ENCODE measurements at regions not wholly inside any gene's neighbourhood (a gene's known extent, or its start where the extent isn't known, plus 50 kb on each side); places are given as distances from the start of the nearest gene placed in this dataset.
"Not testable (repeated sequence)": the region's sequence is repeated elsewhere in the genome, so short reads cannot be mapped to it uniquely, and the experiment has no call there.

DNA sequence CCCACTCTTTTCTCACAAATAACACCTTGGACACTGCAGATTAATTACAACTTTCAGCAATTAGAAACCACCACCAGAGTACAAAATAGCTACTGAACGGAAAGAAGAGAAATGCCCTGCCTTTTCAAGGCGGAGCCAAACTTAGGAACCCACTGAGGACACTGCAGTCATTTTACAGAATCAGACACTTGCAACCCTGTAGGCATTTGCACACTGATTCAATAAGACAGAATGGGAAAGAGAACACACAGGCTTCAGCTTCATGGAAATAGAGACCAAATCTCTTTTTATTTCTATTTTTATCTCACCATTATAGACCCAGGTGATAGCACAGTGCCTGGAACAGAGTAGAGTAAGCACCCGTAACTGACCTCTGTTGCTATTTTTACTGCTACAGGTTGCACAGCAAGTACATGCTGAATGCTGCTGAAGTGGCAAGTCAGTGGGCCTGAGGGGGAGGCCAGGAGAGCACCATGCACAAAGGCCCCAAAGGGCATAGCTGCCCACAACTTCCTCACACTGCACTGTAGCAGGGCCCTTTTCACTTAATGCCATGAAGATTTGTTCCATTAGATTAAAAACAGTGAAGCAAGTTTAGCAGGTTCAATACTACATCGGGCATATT is 50.7 kb upstream of the EDARADD start:
- DNase-seq (ENCODE audit: low spot score), result no peak

DNA sequence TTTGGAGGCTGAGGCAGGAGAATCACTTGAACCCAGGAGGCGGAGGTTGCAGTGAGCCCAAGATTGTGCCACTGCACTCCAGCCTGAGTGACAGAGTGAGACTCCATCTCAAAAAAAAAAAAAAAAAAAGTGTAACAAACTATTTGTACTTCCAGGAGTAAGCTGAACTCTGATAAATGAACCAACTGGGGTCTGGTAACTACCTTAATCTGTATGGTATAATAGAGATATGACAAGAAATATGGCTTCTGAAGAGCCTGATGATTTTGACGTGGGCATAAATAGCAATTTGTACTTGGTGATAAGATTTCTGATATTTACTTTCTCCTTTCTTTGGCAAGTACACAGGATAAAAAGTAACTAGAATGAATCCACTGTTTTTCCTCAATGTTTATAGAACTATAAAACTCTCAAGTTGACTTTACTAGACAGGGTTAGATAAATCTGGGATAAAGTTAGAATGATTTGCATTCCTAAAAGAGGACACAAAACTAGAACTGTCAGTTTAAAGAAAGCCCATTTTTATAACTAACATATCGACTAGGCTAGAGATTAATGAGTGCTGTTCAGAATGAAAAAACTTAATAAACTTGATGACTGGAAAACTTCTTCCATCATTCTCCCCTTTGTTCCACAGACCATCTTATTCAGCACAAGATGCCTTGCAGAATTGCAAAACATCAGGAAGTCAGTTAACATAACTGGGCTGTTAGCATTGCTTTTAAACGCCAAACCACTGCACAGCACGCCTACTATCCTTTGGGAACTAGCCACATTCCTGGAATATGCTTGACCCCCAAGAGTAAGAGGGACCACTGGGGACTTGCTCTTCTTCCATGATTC is 51.5 kb upstream of the EDARADD start:
- no peak for DNase-seq (ENCODE audit: low spot score)

DNA sequence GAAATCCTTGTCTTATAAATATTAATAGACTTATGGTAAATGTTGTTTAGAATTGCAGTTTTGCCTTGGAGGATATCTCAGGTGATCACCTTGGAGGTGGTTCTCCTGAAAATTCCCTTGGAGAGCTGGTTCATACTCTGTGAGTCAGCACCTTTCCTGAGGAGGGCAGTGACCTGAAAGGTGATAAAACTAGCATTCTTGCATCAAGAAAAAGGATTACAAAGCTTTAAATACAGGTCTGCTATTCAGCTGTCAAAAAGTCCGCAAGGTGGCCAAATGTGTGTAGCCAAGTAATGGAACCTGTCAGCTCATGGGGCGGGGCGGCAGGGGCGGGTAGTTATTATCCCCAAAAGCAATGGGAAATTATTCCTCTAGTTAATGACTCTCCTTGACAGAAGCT is 52.8 kb upstream of the EDARADD start:
- no peak for DNase-seq (ENCODE audit: low spot score)

DNA sequence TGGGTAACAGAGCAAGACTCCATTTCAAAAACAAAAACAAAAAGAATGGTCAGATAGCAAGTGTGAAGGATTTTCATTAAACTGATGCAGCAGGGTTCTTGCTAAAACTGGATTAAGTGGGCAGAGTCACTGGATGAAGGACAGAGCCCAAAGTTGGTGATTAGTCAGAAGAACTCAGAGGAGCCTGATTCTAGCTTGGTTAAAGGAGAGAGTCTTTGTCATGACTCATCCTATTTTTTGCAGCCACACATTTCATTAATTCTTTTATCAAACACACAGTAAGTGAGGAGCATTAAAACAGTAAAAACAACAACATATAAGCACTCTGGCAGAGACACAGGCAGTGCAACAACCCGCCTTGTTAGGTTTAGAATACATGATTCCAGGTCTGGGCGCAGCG is 56.0 kb upstream of the EDARADD start:
- DNase-seq (ENCODE audit: low spot score), result peak; percentile 18

DNA sequence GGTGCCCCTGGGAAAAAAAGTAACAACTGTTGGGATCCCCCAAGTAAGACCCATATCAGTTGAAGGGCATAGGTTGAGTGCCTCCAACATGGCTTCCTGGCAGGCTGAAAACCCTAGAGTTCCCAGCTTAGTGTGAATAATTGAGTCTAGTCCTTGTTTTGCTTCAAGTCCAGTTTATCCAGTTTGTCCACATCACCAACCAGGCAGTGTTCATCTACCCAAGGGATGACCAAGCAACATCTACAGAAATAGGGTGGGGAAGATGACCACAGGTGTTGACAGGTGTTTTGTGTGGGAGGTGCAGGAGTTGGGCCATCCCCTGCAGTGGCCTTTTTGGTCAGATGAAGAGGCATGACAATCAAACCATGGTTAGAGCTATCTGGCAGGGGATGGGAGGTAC is 54.3 kb upstream of the ERO1B start:
- DNase-seq (ENCODE audit: low spot score), result no peak

DNA sequence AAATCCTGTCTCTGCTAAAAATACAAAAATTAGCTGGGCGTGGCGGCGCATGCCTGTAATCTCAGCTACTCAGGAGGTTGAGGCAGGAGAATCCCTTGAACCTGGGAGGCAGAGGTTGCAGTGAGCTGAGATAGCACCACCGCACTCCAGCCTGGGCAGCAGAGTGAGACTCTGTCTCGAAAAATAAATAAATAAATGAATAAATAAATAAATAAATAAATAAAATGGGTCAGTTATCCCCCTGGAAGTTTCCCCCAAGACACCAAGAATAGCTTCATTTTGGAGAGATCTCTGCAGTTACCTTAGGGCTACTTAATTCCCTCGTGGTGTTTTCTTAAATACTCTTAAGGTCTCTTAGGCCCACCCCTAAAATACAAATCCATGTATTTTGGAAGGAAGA is 53.9 kb upstream of the ERO1B start:
- DNase-seq (ENCODE audit: low spot score), result not testable (repeated sequence)

DNA sequence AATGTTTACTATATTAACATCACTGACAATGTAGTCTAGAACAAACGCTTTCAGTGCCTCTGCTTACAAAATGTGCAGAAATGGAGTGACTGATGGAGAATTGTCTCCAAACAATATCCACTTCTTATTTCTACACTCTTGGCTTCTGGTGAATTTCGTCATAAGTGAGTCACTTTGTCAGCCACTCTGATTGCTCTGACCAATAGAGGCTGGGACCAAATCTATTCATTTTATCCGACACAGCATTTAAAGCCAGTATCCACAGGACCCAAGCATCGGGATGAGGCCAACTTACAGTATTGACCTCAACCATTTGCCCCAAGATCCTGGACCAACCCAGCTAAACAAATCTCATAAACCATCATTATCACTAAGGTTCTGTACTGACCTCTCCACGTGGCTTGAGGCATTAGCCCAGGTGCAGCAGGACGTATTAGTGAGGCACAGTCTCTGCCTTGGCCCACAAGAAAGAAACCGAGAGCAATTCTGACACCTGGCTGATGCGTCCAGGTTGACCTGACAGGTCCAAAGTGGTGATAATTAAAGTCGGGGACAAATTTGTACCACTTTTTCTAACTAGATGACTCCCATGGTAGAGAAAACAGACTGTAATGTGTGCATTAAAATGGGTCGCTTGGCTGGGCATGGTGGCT is 53.3 kb upstream of the ERO1B start:
- no peak for DNase-seq (ENCODE audit: low spot score)

DNA sequence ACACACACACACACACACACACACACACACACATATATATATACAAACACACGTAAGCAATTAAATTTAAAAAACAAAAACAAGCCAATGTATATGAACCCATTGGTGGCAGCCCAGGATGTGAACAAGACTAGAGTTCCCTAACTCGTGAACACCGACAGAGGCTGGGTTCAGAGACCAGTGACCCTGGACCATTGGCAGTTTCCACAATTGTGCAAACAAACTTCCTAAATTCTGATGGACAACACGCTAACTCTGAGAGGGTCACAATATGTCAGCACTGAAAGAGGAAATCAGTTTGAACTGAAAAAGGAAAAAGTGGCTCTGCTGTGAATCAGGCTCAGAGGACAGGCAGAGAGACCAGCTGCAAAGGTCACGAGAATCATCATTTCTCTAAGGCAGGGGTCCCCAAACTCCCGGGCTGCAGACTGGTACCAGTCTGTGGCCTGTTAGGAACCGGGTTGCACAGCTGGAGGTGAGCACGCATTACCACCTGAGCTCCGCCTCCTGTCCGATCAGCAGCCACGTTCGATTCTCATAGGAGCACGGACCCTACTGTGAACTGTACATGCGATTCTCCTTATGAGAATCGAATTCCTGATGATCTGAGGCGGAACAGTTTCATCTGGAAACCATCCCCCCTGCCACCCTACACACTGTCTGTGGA is 50.5 kb upstream of the ERO1B start:
- DNase-seq (ENCODE audit: low spot score), result no peak
